Stomach (tissue), 8 donors: ENCODE measurements at regions not wholly inside any gene's neighbourhood (a gene's known extent, or its start where the extent isn't known, plus 50 kb on each side); places are given as distances from the start of the nearest gene placed in this dataset.

Source experiments
- DNase-seq, 2 donors: peaks; one replicate each; pipeline versions ENCODE4 v3.0.0 to v3.0.0-alpha.2; 2013 to 2019
- H3K27ac ChIP-seq, 5 donors: fragments of 200-600 bp in 4 of 5; sonication (generic) in 4 of 5; one replicate each; pipeline ENCODE4 v1.5.1; 2013 to 2019; ENCODE audit warnings: mild to moderate bottlenecking in 1 of 5, moderate library complexity in 1 of 5
- H3K27me3 ChIP-seq, 3 donors: fragments of 200-600 bp; sonication (generic); one replicate each; pipeline ENCODE4 v1.5.1; 2017 to 2019; ENCODE audit warnings: mixed run types in 1 of 3
- H3K36me3 ChIP-seq, 4 donors: fragments of 200-600 bp; sonication (generic); 1 replicate in 3 of 4; 2 replicates in 1 of 4; pipeline ENCODE4 v1.5.1; 2016 to 2019
- H3K4me1 ChIP-seq, 4 donors: fragments of 200-600 bp; sonication (generic); one replicate each; pipeline ENCODE4 v1.5.1; 2016 to 2019
- H3K4me3 ChIP-seq, 4 donors: fragments of 200-600 bp; sonication (generic) in 3 of 4; one replicate each; pipeline ENCODE4 v1.5.1; 2016 to 2019; ENCODE audit warnings: mild to moderate bottlenecking in 1 of 4
- H3K9me3 ChIP-seq, 4 donors: fragments of 200-600 bp; sonication (generic); one replicate each; pipeline ENCODE4 v1.5.1; 2016 to 2019
- CTCF ChIP-seq, 7 experiments: fragments of 450-650 bp in 4 of 7; fragments of 200-600 bp in 3 of 7; sonication (generic) in 3 of 7; IDR thresholded peaks; one replicate each; pipeline ENCODE4 v1.5.1; 2016 to 2019; ENCODE audit warnings: antibody characterized with exemption in 7 of 7, control low read depth in 2 of 7, mild to moderate bottlenecking in 1 of 7
- EP300 ChIP-seq: sonication (generic); formaldehyde crosslinking; IDR thresholded peaks from one replicate; pipeline ENCODE4 v1.6.1; 2017; ENCODE audit warnings: antibody characterized with exemption
- POLR2A ChIP-seq, 4 donors: fragments of 450-650 bp; IDR thresholded peaks; one replicate each; pipeline ENCODE4 v1.6.1; 2016; ENCODE audit warnings: antibody characterized with exemption in 4 of 4, control low read depth in 2 of 4, mild to moderate bottlenecking in 1 of 4, moderate library complexity in 1 of 4
- POLR2AphosphoS5 ChIP-seq, 3 donors: sonication (generic); formaldehyde crosslinking; IDR thresholded peaks; one replicate each; pipeline ENCODE4 v1.6.1; 2016; ENCODE audit warnings: antibody characterized with exemption in 3 of 3
- WGBS, 5 donors: extraction: QIAGEN DNeasy Blood & Tissue Kit in 3 of 5; methylation state at CpG; one replicate each; pipeline versions ENCODE4 v1.1.5 to v1.1.7; 2013 to 2018; 5-methylcytosine and 5-hydroxymethylcytosine counted together
- intact Hi-C: fragments of 100-400 bp; cut with DNase I; formaldehyde crosslinking; loops from one replicate; pipeline ENCODE4 v1.15.1; 2023; ENCODE audit warnings: low total_unique reads
- donor health status: healthy with polysubstance abuse.
- donor health status: Bipolar disorder and iron deficiency.
- donor health status: healthy.

- 67 to 78% (median 74%) methylated on average over 6 to 7 of the region's 7 CpGs for WGBS, 5 donors
These were observed 502.3 kb downstream of the DIRAS2 start for GRCh38 chr9:90140131-90140818.

GRCh38 chr9:90141723-90142122 lies 500.9 kb downstream of the DIRAS2 start:
- no peaks in the 10 kb centered on the region for H3K36me3 ChIP-seq
- peak in 1 of 2 donors; percentile 59 for DNase-seq
- H3K27me3 ChIP-seq: peaks cover 0 to 20% (median 0%) of the 10 kb centered on the region in 3 donors
- no peaks in the 10 kb centered on the region for H3K4me1 ChIP-seq
- no peak overlapping the region for H3K4me3 ChIP-seq
- 18 to 25% (median 24%) methylated on average over 5 of the region's 5 CpGs for WGBS, 5 donors
- H3K27ac ChIP-seq: no peak overlapping the region
- H3K9me3 ChIP-seq: no peaks in the 10 kb centered on the region
- intact Hi-C loops: loop anchor here (10.0 kb wide), 1 partner anchor 723 kb away; no protein-coding TSS in a partner anchor
- TF ChIP-seq POLR2AphosphoS5 (IDR thresholded peaks at IDR 0.05) (no peak), CTCF (IDR thresholded peaks at IDR 0.05) (peak in 4 of 7 experiments; percentile 36 to 52 (median 49)), EP300 (no peak)

More at GRCh38 chr9:90140131-90140818, 502.3 kb downstream of the DIRAS2 start:
- Histone ChIP-seq H3K9me3 (no peaks in the 10 kb centered on the region), H3K4me1 (no peaks in the 10 kb centered on the region), H3K27me3 (peaks cover 0 to 20% (median 0%) of the 10 kb centered on the region in 3 donors), H3K27ac (no peak overlapping the region), H3K4me3 (no peak overlapping the region), H3K36me3 (no peaks in the 10 kb centered on the region)
- intact Hi-C loops: loop anchor here (10.0 kb wide), 1 partner anchor 725 kb away; no protein-coding TSS in a partner anchor
- no peak for TF ChIP-seq POLR2A (IDR thresholded peaks at IDR 0.05)
- no peak for TF ChIP-seq CTCF (IDR thresholded peaks at IDR 0.05)
- TF ChIP-seq POLR2AphosphoS5 (IDR thresholded peaks at IDR 0.05): no peak
- no peak for TF ChIP-seq EP300
- no peak for DNase-seq

GRCh38 chr9:90142580-90142979 lies 500.0 kb downstream of the DIRAS2 start:
- Histone ChIP-seq H3K27ac (no peak overlapping the region), H3K27me3 (peaks cover 0 to 20% (median 0%) of the 10 kb centered on the region in 3 donors), H3K9me3 (peaks cover 0 to 3% (median 0%) of the 10 kb centered on the region in 4 donors), H3K4me3 (no peak overlapping the region), H3K4me1 (no peaks in the 10 kb centered on the region), H3K36me3 (no peaks in the 10 kb centered on the region)
- no peak for TF ChIP-seq EP300
- TF ChIP-seq CTCF (IDR thresholded peaks at IDR 0.05): peak in 4 of 7 experiments; percentile 15 to 63 (median 56)
- peak; percentile 74 to 81 for DNase-seq
- intact Hi-C loops: loop anchor here (10.0 kb wide), 1 partner anchor 722 kb away; no protein-coding TSS in a partner anchor
- 5 to 15% (median 11%) methylated on average over 5 of the region's 5 CpGs for WGBS, 5 donors

- Histone ChIP-seq H3K9me3 (peaks cover 0 to 7% (median 0%) of the 10 kb centered on the region in 4 donors), H3K27me3 (peaks cover 0 to 6% (median 0%) of the 10 kb centered on the region in 3 donors), H3K36me3 (no peaks in the 10 kb centered on the region), H3K4me3 (no peak overlapping the region), H3K27ac (no peak overlapping the region), H3K4me1 (no peaks in the 10 kb centered on the region)
- intact Hi-C loops: loop anchor here (10.0 kb wide), 1 partner anchor 717 kb away; no protein-coding TSS in a partner anchor
- no peak for DNase-seq
- 26 to 53% (median 50%) methylated on average over 3 of the region's 3 CpGs for WGBS, 5 donors
- no peak for TF ChIP-seq CTCF (IDR thresholded peaks at IDR 0.05)
- TF ChIP-seq POLR2AphosphoS5 (IDR thresholded peaks at IDR 0.05): no peak
- no peak for TF ChIP-seq POLR2A (IDR thresholded peaks at IDR 0.05)
- no peak for TF ChIP-seq EP300
These were observed 495.2 kb downstream of the DIRAS2 start for GRCh38 chr9:90147426-90147825.
